H1 (cell line): ENCODE measurements at regions not wholly inside any gene's neighbourhood (a gene's known extent, or its start where the extent isn't known, plus 50 kb on each side); places are given as distances from the start of the nearest gene placed in this dataset.

Source experiments
- CBX8 ChIP-seq: fragments of 300-800, 300-1000 bp; sonication (generic); IDR thresholded peaks from 2 replicates; pipeline ENCODE4 v1.7.1; 2016; ENCODE audit warnings: low read depth, low read length, borderline replicate concordance
- CEBPB ChIP-seq: IDR thresholded peaks from 2 replicates; pipeline ENCODE4 v1.6.1; 2012; ENCODE audit warnings: low read depth, low read length
- CTCF ChIP-seq, 3 experiments: IDR thresholded peaks; 1 replicate in 2 of 3; 2 replicates in 1 of 3; pipeline versions ENCODE4 v1.5.1 to v1.6.1; 2011; ENCODE audit warnings: low read length in 3 of 3, mild to moderate bottlenecking in 3 of 3, inconsistent platforms in 2 of 3, low read depth in 1 of 3, moderate library complexity in 1 of 3; ENCODE audit not compliant: insufficient read depth in 1 of 3; ENCODE audit errors: control extremely low read depth in 1 of 3
- EGR1 ChIP-seq: IDR thresholded peaks from 2 replicates; pipeline ENCODE4 v1.6.1; 2011; ENCODE audit warnings: low read depth, low read length, borderline replicate concordance
- EZH2 ChIP-seq: fragments of 200-600 bp; sonication (generic); IDR thresholded peaks from 2 replicates; pipeline ENCODE4 v1.7.1; 2012; ENCODE audit warnings: low read depth, mild to moderate bottlenecking, moderate library complexity, low read length, inconsistent platforms; ENCODE audit not compliant: severe bottlenecking
- RAD21 ChIP-seq, 2 experiments: IDR thresholded peaks in 1 of 2; conservative IDR thresholded peaks in 1 of 2; 2 replicates each; pipeline ENCODE4 v1.6.1; 2011; ENCODE audit warnings: low read depth in 2 of 2, low read length in 2 of 2, improper control_type of control experiment in 1 of 2, inconsistent platforms in 1 of 2, mild to moderate bottlenecking in 1 of 2, moderate library complexity in 1 of 2

- TF ChIP-seq CTCF (IDR thresholded peaks at IDR 0.05; ENCODE audit: control extremely low read depth in 1 of 3, insufficient read depth in 1 of 3, low read depth in 1 of 3, low read length in 3 of 3) (peak; percentile 18 to 25 (median 25); a peak in 3 of 4 replicates), CBX8 (no peak), RAD21 (IDR thresholded peaks at IDR 0.05 in 1 of 2, conservative IDR thresholded peaks at IDR 0.05 in 1 of 2; ENCODE audit: low read depth in 2 of 2, low read length in 2 of 2) (peak; percentile 21 to 24; a peak in 2 of 4 replicates), EGR1 (no peak), EZH2 (no peak), CEBPB (no peak)
Observed at GRCh38 chr17:72455562-72455961, 334.7 kb downstream of the SOX9 start.
